ENCODE measurements at regions not wholly inside any gene's neighbourhood (a gene's known extent, or its start where the extent isn't known, plus 50 kb on each side); places are given as distances from the start of the nearest gene placed in this dataset.
"Not testable (repeated sequence)": the region's sequence is repeated elsewhere in the genome, so short reads cannot be mapped to it uniquely, and the experiment has no call there.

- Histone ChIP-seq H3K27ac (no peak overlapping the region), H3K9me3 (no peaks in the 10 kb centered on the region), H3K4me1 (no peaks in the 10 kb centered on the region), H3K4me3 (no peak overlapping the region), H3K36me3 (no peaks in the 10 kb centered on the region), H3K27me3 (no peaks in the 10 kb centered on the region)
- no peak for TF ChIP-seq POLR2AphosphoS5 (IDR thresholded peaks at IDR 0.05)
- TF ChIP-seq POLR2A (IDR thresholded peaks at IDR 0.05): no peak
- TF ChIP-seq, protein P1, sequence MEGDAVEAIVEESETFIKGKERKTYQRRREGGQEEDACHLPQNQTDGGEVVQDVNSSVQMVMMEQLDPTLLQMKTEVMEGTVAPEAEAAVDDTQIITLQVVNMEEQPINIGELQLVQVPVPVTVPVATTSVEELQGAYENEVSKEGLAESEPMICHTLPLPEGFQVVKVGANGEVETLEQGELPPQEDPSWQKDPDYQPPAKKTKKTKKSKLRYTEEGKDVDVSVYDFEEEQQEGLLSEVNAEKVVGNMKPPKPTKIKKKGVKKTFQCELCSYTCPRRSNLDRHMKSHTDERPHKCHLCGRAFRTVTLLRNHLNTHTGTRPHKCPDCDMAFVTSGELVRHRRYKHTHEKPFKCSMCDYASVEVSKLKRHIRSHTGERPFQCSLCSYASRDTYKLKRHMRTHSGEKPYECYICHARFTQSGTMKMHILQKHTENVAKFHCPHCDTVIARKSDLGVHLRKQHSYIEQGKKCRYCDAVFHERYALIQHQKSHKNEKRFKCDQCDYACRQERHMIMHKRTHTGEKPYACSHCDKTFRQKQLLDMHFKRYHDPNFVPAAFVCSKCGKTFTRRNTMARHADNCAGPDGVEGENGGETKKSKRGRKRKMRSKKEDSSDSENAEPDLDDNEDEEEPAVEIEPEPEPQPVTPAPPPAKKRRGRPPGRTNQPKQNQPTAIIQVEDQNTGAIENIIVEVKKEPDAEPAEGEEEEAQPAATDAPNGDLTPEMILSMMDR (IDR thresholded peaks at IDR 0.05): no peak
- no peak for TF ChIP-seq EP300 (IDR thresholded peaks at IDR 0.05)
- WGBS, 5 donors: 81 to 87% (median 85%) methylated on average over 1 of the region's 1 CpG
- no peak for DNase-seq
- intact Hi-C loops (cut with DNase I; ENCODE audit: low total_unique reads): no loop called here
These were observed 241.6 kb upstream of the DUSP10 start for GRCh38 chr1:221983444-221983843.

DNA sequence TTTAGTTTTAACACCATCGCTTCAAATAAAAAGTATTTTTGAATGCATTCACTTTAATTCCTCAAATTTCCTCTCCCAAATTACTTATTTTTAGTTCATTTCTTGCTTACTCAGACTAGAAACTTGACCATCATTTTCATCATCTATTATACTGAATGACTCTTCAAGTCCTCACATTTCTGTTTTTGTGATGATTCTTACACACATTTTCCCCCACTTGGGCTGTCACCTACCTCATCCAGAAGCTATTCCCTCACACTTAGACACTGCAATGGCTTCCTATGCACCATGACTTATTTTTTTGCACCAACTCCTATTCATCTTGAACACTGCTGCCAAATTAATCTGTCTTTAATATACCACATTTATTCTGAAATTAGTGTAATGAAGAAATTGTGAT, 239.6 kb upstream of the DUSP10 start:
- Histone ChIP-seq H3K36me3 (no peaks in the 10 kb centered on the region), H3K4me3 (no peak overlapping the region), H3K27me3 (no peaks in the 10 kb centered on the region), H3K4me1 (no peaks in the 10 kb centered on the region), H3K27ac (no peak overlapping the region), H3K9me3 (no peaks in the 10 kb centered on the region)
- intact Hi-C loops (cut with DNase I; ENCODE audit: low total_unique reads): no loop called here
- no peak for DNase-seq
- WGBS, 5 donors: 92 to 96% (median 95%) methylated on average over 1 of the region's 1 CpG
- TF ChIP-seq POLR2A (IDR thresholded peaks at IDR 0.05): no peak
- TF ChIP-seq EP300 (IDR thresholded peaks at IDR 0.05): no peak
- TF ChIP-seq, protein P1 (IDR thresholded peaks at IDR 0.05): no peak
- TF ChIP-seq POLR2AphosphoS5 (IDR thresholded peaks at IDR 0.05): no peak

GRCh38 chr1:221979444-221980032, 237.6 kb upstream of the DUSP10 start:
- H3K4me3 ChIP-seq: no peak overlapping the region
- no peak for DNase-seq
- H3K36me3 ChIP-seq: no peaks in the 10 kb centered on the region
- no peak overlapping the region for H3K27ac ChIP-seq
- intact Hi-C loops (cut with DNase I; ENCODE audit: low total_unique reads): no loop called here
- H3K27me3 ChIP-seq: no peaks in the 10 kb centered on the region
- H3K4me1 ChIP-seq: no peaks in the 10 kb centered on the region
- TF ChIP-seq, protein P1 (IDR thresholded peaks at IDR 0.05): peak in 1 of 7 experiments; percentile 10
- TF ChIP-seq POLR2AphosphoS5 (IDR thresholded peaks at IDR 0.05): no peak
- no peaks in the 10 kb centered on the region for H3K9me3 ChIP-seq

GRCh38 chr1:221978631-221979334, 236.9 kb upstream of the DUSP10 start:
- H3K27me3 ChIP-seq; H3K36me3 ChIP-seq; H3K4me3 ChIP-seq; H3K27ac ChIP-seq; H3K9me3 ChIP-seq; DNase-seq; H3K4me1 ChIP-seq; intact Hi-C loops (cut with DNase I; ENCODE audit: low total_unique reads): not testable (repeated sequence)
- WGBS, 5 donors: 81 to 96% (median 85%) methylated on average over 9 of the region's 9 CpGs

- H3K36me3 ChIP-seq; intact Hi-C loops (cut with DNase I; ENCODE audit: low total_unique reads); H3K27ac ChIP-seq; DNase-seq; H3K9me3 ChIP-seq; H3K4me1 ChIP-seq; H3K4me3 ChIP-seq; H3K27me3 ChIP-seq: not testable (repeated sequence)
- 37 to 59% (median 45%) methylated on average over 3 of the region's 3 CpGs for WGBS, 5 donors
These were observed 231.9 kb upstream of the DUSP10 start for GRCh38 chr1:221973787-221974186.

All from stomach (tissue), 8 donors.